Keratinocyte (primary cell): ENCODE measurements at regions not wholly inside any gene's neighbourhood (a gene's known extent, or its start where the extent isn't known, plus 50 kb on each side); places are given as distances from the start of the nearest gene placed in this dataset.

Experiments
- DNase-seq: peaks from one replicate; pipeline ENCODE4 v3.0.0-alpha.2; 2011; ENCODE audit warnings: low read depth, missing footprints, low spot score
- FAIRE-seq: peaks from 2 replicates; lab custom pipeline; 2011; peaks lifted over from hg19 to GRCh38; lab: Jason Lieb, UNC
- H2AFZ ChIP-seq: 2 replicates; pipeline ENCODE4 v1.6.0; 2012; ENCODE audit warnings: low read length, control low read depth, inconsistent platforms; ENCODE audit not compliant: control insufficient read depth
- H3K27ac ChIP-seq: 2 replicates; pipeline ENCODE4 v1.5.1; 2011; ENCODE audit warnings: low read length; ENCODE audit not compliant: control insufficient read depth, insufficient read depth
- H3K27me3 ChIP-seq: 3 replicates; pipeline ENCODE4 v1.6.0; 2011; ENCODE audit warnings: low read length; ENCODE audit not compliant: control insufficient read depth, insufficient read depth; ENCODE audit errors: extremely low read depth
- H3K36me3 ChIP-seq, 2 experiments: 2 replicates in 1 of 2; 3 replicates in 1 of 2; pipeline ENCODE4 v1.5.1; 2011; ENCODE audit warnings: low read length in 2 of 2, mild to moderate bottlenecking in 1 of 2; ENCODE audit not compliant: control insufficient read depth in 2 of 2, insufficient read depth in 2 of 2; ENCODE audit errors: extremely low read depth in 1 of 2
- H3K4me1 ChIP-seq: 3 replicates; pipeline ENCODE4 v1.5.1; 2011; ENCODE audit warnings: low read length; ENCODE audit not compliant: control insufficient read depth, insufficient read depth; ENCODE audit errors: extremely low read depth
- H3K4me2 ChIP-seq: 3 replicates; pipeline ENCODE4 v1.6.0; 2011; ENCODE audit warnings: low read depth, low read length; ENCODE audit not compliant: control insufficient read depth, insufficient read depth; ENCODE audit errors: extremely low read depth
- H3K4me3 ChIP-seq, 3 experiments: fragments of 200-600 bp in 1 of 3; sonication (generic) in 1 of 3; 2 replicates in 2 of 3; 3 replicates in 1 of 3; pipeline ENCODE4 v1.5.1; 2011 to 2016; ENCODE audit warnings: low read length in 3 of 3, mild to moderate bottlenecking in 3 of 3, control low read depth in 2 of 3, inconsistent platforms in 1 of 3, low read depth in 1 of 3, mixed read lengths in 1 of 3, mixed run types in 1 of 3, moderate library complexity in 1 of 3; ENCODE audit not compliant: control insufficient read depth in 2 of 3, insufficient read depth in 2 of 3; ENCODE audit errors: extremely low read depth in 1 of 3
- H3K79me2 ChIP-seq: 2 replicates; pipeline ENCODE4 v1.6.0; 2012; ENCODE audit warnings: low read length; ENCODE audit not compliant: control insufficient read depth, insufficient read depth
- H3K9ac ChIP-seq: 3 replicates; pipeline ENCODE4 v1.6.0; 2011; ENCODE audit warnings: low read length; ENCODE audit not compliant: control insufficient read depth, insufficient read depth; ENCODE audit errors: extremely low read depth
- H3K9me1 ChIP-seq: 3 replicates; pipeline ENCODE4 v1.6.0; 2011; ENCODE audit warnings: low read length; ENCODE audit not compliant: control insufficient read depth, insufficient read depth; ENCODE audit errors: extremely low read depth
- H3K9me3 ChIP-seq: 2 replicates; pipeline ENCODE4 v1.5.1; 2012; ENCODE audit warnings: low read depth, low read length; ENCODE audit not compliant: control insufficient read depth
- H4K20me1 ChIP-seq: 3 replicates; pipeline ENCODE4 v1.6.0; 2011; ENCODE audit warnings: low read length; ENCODE audit not compliant: control insufficient read depth, insufficient read depth; ENCODE audit errors: extremely low read depth
- CTCF ChIP-seq, 3 experiments: IDR thresholded peaks in 1 of 3; conservative IDR thresholded peaks in 1 of 3; optimal IDR thresholded peaks in 1 of 3; 2 replicates in 2 of 3; 3 replicates in 1 of 3; pipeline versions ENCODE3 to v1.5.1; 2011; ENCODE audit warnings: low read length in 3 of 3, mild to moderate bottlenecking in 3 of 3, moderate library complexity in 2 of 3, control low read depth in 1 of 3, inconsistent platforms in 1 of 3; ENCODE audit not compliant: insufficient read depth in 2 of 3; ENCODE audit errors: extremely low read depth in 1 of 3
- EZH2 ChIP-seq: IDR thresholded peaks from one replicate; pipeline ENCODE4 v1.6.1; 2012; ENCODE audit warnings: inconsistent platforms, mild to moderate bottlenecking, low read length, moderate library complexity
- dilution Hi-C: fragments of 300-500 bp; cut with MboI; formaldehyde crosslinking; loops from one replicate; pipeline ENCODE4 v1.7.0; 2020; ENCODE audit warnings: low sequenced_read_pairs; ENCODE audit not compliant: extremely low pct_ligation_motif_present

GRCh38 chr3:117665296-117665695, 955.7 kb downstream of the TUSC7 start:
- H3K27ac ChIP-seq = no peak overlapping the region
- H3K4me2 ChIP-seq = no peak overlapping the region
- no peak overlapping the region for H3K4me3 ChIP-seq
- no peaks in the 10 kb centered on the region for H3K36me3 ChIP-seq
- H3K9me1 ChIP-seq = no peaks in the 10 kb centered on the region
- H2AFZ ChIP-seq = no peak overlapping the region
- no peak overlapping the region for H3K9ac ChIP-seq
- TF ChIP-seq EZH2 (no peak), CTCF (optimal IDR thresholded peaks at IDR 0.05 in 1 of 3, IDR thresholded peaks at IDR 0.05 in 1 of 3, conservative IDR thresholded peaks at IDR 0.05 in 1 of 3; ENCODE audit: extremely low read depth in 1 of 3, insufficient read depth in 2 of 3, low read length in 3 of 3) (no peak)
- FAIRE-seq = no peak
- H4K20me1 ChIP-seq = no peaks in the 10 kb centered on the region
- no peaks in the 10 kb centered on the region for H3K9me3 ChIP-seq
- DNase-seq = no peak
- peaks cover 4% of the 10 kb centered on the region for H3K27me3 ChIP-seq
- H3K79me2 ChIP-seq = no peaks in the 10 kb centered on the region
- dilution Hi-C loops = no loop called here
- peaks cover 11% of the 10 kb centered on the region for H3K4me1 ChIP-seq

GRCh38 chr3:117666325-117666724, 956.7 kb downstream of the TUSC7 start:
- dilution Hi-C loops = no loop called here
- Histone ChIP-seq H3K4me3 (no peak overlapping the region), H3K9me1 (no peaks in the 10 kb centered on the region), H3K36me3 (no peaks in the 10 kb centered on the region), H3K27ac (no peak overlapping the region), H3K27me3 (peaks cover 4% of the 10 kb centered on the region), H3K4me2 (no peak overlapping the region), H3K4me1 (peaks cover 6% of the 10 kb centered on the region), H2AFZ (no peak overlapping the region), H3K79me2 (no peaks in the 10 kb centered on the region), H3K9me3 (no peaks in the 10 kb centered on the region), H3K9ac (no peak overlapping the region), H4K20me1 (no peaks in the 10 kb centered on the region)
- no peak for FAIRE-seq
- DNase-seq = no peak
- TF ChIP-seq EZH2 (no peak), CTCF (optimal IDR thresholded peaks at IDR 0.05 in 1 of 3, IDR thresholded peaks at IDR 0.05 in 1 of 3, conservative IDR thresholded peaks at IDR 0.05 in 1 of 3; ENCODE audit: extremely low read depth in 1 of 3, insufficient read depth in 2 of 3, low read length in 3 of 3) (no peak)
